ENCODE measurements at regions not wholly inside any gene's neighbourhood (a gene's known extent, or its start where the extent isn't known, plus 50 kb on each side); places are given as distances from the start of the nearest gene placed in this dataset.
A peak's percentile ranks its signal among the peaks of the same experiment; 100 is the strongest.

GRCh38 chr1:244265507-244265906, 186.2 kb downstream of the ADSS2 start:
- DNase-seq (ENCODE audit: low read depth in 2 of 2) = no peak

- DNase-seq (ENCODE audit: low read depth in 2 of 2) = no peak
Observed at GRCh38 chr1:244269169-244269568, 182.5 kb downstream of the ADSS2 start.

DNA sequence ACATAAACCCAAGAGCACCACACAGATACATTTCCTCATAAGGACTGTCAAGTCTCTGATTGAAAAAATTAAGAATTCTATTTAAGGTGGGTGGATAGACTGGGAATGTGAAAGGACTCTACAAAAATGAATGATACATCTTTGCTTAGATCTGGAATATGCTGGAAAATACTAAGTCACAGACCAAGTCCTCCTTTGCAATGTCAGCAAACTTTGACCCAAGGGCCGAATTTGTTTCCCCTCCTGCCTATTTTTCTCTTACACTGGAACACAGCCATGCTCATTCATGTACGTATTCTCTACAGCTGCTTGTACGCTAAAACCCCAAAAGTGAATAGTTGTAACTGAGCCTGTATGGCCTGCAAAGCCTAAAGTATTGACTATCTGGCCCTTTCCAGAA, 180.7 kb downstream of the ADSS2 start:
- DNase-seq (ENCODE audit: low read depth in 2 of 2) = no peak

GRCh38 chr1:244271691-244272308, 179.9 kb downstream of the ADSS2 start:
- DNase-seq (ENCODE audit: low read depth in 2 of 2) = no peak

GRCh38 chr1:244272471-244273261, 179.0 kb downstream of the ADSS2 start:
- DNase-seq (ENCODE audit: low read depth in 2 of 2) = peak; percentile 72 to 73

DNA sequence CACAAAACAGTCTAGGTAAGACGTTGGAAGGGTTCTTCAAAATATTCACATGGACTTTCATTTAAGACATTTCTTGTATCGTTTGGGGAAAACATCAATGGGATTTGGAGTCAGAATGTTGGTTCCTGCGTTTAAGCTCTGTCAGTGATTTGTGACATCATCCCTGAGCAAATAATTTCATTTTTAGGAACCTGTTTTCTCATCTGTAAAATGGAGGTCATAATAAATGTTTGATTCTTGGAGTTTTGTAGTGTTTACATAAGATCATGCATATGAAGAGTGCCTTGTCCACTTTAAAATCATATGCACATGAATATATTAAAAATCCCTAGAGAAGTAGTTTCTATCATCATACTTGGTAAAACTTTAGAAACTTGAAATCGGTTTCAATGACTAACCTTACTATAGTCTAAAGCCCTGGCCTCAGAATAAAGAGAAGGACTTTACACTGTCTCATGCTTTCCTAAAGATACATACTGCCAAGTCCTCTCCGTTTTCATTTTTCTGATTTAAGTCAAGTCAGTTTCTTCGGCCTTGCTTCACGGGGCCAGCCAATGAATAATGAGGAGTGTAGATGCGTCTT, 178.4 kb downstream of the ADSS2 start:
- DNase-seq (ENCODE audit: low read depth in 2 of 2) = no peak

- DNase-seq (ENCODE audit: low read depth in 2 of 2) = peak; percentile 100
Observed at GRCh38 chr1:244273845-244274619, 177.7 kb downstream of the ADSS2 start.

- DNase-seq (ENCODE audit: low read depth in 2 of 2) = no peak
Observed at GRCh38 chr1:244276646-244277045, 175.1 kb downstream of the ADSS2 start.

DNA sequence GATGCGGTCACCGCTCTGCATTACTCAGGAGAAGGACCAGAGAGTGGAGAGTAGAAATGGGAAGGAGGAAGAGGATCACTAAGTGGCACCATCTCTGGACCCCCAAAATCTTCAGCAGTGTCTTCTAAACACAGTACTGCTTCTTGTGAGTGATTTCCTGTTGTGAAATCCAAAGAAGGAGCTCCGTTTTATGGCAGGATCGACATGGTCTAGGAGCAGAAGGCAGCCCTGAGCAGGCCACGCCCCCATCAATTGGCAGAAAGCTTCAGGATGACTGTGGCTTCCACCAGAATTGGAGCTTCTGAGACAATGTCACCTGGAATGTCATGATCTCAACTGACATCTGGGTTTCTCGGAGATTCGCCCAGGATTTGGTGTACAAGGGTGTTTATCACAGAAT, 171.5 kb downstream of the ADSS2 start:
- no peak for DNase-seq (ENCODE audit: low read depth in 2 of 2)

DNA sequence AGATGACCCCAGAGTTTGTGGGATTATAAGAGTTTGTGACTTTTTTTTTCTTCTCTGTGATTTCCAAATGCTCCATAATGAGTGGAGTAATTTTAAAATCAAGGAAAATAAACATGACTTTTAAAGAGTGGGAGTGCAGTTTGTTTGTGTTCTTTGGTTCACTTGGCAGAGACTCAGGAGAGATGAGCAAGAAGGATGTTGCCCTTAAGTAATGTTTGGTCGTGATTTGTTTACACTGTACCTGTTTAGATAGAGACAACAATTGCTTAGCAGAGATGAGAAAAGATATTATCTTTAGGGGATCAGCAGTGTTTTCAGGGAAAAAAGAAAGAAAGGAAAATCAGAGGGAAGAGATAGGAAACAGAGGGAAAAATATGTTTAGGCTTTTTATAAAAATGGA, 170.8 kb downstream of the ADSS2 start:
- no peak for DNase-seq (ENCODE audit: low read depth in 2 of 2)

DNA sequence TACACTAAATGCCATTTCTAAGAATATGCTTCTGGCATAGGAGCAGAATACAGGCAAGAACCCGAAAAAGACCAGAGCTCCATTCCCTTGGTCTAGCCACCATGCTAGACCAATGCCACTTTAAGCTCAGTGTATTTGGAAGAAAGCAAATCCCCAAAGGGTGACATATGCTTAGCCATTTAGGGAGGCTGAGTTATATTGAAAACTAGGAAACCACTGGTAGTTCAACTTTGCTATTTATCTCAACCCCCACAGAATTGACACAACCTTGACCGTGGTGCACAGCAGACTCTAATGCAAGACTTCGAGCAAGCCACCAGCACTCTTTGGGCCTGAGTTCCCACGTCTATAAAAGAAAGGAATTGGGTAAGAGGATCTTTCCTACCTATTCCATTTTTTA, 167.9 kb downstream of the ADSS2 start:
- no peak for DNase-seq (ENCODE audit: low read depth in 2 of 2)

GRCh38 chr1:244284641-244285156, 167.0 kb downstream of the ADSS2 start:
- no peak for DNase-seq (ENCODE audit: low read depth in 2 of 2)

- DNase-seq (ENCODE audit: low read depth in 2 of 2) = no peak
Observed at GRCh38 chr1:244286341-244286740, 165.4 kb downstream of the ADSS2 start.

DNA sequence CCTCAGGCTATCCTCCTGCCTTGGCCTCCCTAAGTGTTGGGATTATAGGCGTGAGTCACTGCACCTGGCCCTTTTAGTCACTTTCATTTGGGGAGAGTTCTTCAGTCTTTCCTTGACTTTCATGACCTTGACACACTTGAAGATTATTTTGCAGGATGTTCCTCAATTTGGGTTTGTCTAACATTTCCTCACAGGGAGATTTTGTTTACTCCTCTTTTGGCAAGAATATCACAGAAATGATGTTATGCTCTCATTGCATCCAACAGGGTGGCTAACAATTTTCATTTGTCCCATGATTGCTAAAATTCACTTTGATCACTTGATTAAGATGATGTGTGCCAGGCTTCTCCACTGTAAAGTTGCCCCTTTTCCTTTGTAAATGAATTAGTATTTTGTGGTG, 164.0 kb downstream of the ADSS2 start:
- DNase-seq (ENCODE audit: low read depth in 2 of 2) = no peak

DNA sequence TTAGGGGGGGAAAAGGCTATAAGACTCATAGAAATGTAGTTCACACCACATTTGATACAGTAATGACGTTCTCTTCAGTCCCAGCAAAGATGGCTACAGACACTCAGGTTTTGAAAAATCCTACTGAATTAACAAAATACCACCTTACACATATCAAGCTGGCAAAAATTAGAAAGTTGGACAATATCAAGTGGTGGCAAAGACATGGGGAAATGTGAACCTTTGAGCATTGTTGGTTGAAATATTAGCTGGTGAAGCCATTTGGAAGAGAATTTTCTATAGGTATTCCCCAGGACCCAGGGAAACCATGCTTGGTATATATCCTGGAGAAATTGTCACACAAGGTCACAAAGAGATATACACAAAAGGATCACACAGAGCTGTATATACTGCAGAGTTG, 163.0 kb downstream of the ADSS2 start:
- no peak for DNase-seq (ENCODE audit: low read depth in 2 of 2)

DNA sequence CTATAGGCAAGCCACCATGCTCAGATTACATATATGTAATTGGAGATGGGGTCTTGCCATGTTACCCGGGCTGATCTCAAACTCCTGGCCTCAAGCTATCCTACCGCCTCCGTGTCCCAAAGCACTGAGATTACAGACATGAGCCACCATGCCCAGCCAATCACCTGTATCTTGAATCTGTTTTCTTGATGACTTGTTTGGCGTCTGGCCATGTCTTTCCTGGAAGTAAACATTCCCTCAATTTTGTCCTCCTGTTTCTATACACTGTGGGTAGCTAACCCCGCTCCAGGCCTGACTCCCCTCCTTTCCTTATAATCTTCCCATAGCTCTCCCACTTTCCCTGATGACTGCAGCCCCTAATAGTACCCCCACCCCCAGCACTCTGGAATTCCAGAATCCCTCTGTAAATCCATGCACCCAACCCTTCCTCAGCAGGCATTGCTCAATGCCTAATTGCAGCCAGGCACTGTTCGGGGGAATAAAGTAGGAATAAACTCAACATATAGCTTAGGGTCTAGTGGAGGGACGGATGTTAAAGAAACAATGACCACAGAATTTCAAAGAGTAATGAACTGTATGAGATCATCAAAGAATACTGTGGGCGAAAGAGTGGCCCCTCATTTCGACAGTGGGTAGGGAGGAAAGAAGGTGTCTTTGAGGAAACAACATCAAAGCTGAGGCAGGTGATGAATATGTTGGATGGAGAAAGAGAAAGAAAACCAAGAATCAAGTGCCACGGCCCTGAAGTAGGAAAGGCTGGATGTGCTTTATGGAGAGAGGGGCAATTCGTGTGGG, 161.5 kb downstream of the ADSS2 start:
- DNase-seq (ENCODE audit: low read depth in 2 of 2) = no peak

DNA sequence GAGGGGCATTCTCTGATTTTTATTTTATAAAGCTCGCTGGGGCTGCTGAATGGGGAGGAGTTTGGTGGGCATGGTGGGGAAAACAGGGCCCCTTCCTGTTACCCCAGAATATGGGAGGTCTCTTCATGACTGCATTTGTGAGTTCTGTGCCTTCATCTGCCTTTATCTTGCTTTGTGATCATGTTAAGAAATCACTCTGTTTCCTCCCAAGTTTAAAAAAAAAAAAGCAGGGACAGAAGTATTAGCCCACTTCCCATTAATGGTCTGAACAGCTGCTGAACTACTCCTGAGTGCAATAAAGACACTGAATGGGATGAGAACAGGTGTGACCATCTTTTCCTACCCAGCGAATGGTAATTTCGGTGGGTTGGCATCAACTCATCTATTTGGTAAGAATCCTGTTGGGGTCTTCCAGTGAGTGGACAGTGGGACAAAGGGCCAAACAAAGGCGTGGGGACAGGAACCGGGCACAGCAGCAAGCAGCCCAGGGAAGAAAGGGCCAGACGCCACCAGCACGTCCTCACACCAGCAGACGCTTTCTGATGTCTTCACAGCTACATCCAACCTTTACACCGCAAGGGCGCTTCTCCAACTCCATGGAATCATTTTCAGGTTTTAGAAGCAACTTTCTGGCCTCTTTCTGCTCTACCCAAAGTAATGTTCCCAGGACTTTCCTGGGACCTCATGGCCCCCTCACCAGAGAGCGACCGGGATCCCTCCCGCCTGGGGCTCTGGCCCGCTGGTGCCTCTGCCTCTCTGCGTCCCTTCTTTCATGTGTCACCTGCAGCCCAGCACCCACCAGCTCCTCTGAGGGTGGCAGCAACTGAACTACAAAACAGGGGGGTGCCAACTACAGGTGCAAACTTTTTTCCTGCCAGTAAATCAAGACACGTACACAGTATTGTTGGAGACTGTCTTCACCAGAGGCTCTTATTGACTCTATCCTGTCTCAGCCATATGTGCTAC, 160.2 kb downstream of the ADSS2 start:
- no peak for DNase-seq (ENCODE audit: low read depth in 2 of 2)

- DNase-seq (ENCODE audit: low read depth in 2 of 2) = no peak
Observed at GRCh38 chr1:244294599-244295224, 157.0 kb downstream of the ADSS2 start.

DNA sequence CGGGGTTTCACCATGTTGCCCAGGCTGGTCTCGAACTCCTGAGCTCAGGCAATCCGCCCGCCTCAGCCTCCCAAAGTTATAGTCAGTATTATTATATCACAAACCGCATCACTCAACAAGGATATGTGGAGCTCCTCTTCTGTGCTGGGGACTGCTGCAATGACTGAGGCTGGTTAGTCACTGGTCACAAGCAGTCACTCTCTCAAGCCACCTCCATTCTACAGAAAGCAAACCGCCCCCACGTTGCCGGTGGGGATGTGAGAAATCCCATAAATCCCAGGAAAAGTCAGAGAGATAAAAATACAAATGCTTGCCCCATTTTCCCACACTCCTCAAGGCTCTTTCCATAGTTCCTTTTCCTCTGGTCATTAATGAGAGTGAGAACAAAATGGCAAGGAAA, 155.7 kb downstream of the ADSS2 start:
- DNase-seq (ENCODE audit: low read depth in 2 of 2) = no peak

DNA sequence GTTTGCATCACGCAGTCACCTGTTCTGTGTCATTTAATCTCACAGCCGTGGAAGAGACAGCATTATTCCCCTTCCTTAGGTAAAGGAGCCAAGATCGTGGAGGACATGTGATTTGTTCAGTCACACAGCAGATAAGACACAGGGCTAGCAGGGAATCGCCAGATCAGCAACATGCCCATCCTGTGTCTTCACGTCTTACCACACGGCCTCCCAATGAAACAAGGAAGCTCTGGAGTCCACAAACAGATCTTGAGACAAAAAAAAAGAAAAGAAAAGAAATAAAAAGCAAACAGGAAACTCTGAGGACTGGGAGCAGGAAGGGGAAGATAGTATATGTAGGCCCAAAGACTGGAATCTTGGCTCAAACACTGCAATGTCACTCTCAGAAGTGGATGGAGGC, 155.3 kb downstream of the ADSS2 start:
- no peak for DNase-seq (ENCODE audit: low read depth in 2 of 2)

Data from fibroblast of skin of left biceps (primary cell).